Neural cell (in vitro differentiated cells): ENCODE measurements at regions not wholly inside any gene's neighbourhood (a gene's known extent, or its start where the extent isn't known, plus 50 kb on each side); places are given as distances from the start of the nearest gene placed in this dataset.

Experiments used
- EZH2 ChIP-seq: fragments of 200-600, 300-800 bp; shearing (Covaris generic), sonication (generic); IDR thresholded peaks from 2 replicates; pipeline ENCODE4 v1.6.1; 2014; ENCODE audit warnings: antibody characterized with exemption, low read length, borderline replicate concordance, mild to moderate bottlenecking; ENCODE audit not compliant: insufficient read depth, poor library complexity, severe bottlenecking
- POLR2AphosphoS5 ChIP-seq: IDR thresholded peaks from 2 replicates; pipeline ENCODE4 v1.6.1; 2012
- TF ChIP-seq, protein P1 (sequence below): fragments of 450-650 bp; IDR thresholded peaks from 2 replicates; pipeline ENCODE4 v1.5.1; 2014; ENCODE audit warnings: antibody characterized with exemption, mild to moderate bottlenecking, moderate library complexity; ENCODE audit not compliant: poor library complexity, severe bottlenecking
- TF ChIP-seq, protein P2 (sequence below): IDR thresholded peaks from 2 replicates; pipeline ENCODE4 v1.6.1; 2012; ENCODE audit warnings: borderline replicate concordance

DNA sequence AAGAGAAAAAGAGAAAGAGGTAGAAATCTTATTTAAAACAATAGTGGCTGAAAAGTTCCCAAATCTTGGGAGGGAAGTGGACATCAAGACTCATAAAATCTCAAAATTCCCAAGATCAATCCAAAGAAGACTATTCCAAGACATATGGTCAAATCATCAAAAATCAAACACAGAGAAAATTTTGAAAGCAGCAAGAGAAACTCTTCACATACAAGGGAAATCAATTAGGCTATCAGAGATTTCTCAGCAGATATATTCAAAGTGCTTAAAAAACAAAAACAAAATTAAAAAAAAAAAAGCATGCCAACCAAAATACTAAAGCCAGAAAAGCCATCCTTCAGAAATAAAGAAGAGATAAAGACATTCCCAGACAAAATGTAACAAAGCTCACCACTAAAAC lies 52.6 kb upstream of the RALGPS2 start:
- TF ChIP-seq EZH2 (no peak), POLR2AphosphoS5 (no peak)
- TF ChIP-seq, protein P1, sequence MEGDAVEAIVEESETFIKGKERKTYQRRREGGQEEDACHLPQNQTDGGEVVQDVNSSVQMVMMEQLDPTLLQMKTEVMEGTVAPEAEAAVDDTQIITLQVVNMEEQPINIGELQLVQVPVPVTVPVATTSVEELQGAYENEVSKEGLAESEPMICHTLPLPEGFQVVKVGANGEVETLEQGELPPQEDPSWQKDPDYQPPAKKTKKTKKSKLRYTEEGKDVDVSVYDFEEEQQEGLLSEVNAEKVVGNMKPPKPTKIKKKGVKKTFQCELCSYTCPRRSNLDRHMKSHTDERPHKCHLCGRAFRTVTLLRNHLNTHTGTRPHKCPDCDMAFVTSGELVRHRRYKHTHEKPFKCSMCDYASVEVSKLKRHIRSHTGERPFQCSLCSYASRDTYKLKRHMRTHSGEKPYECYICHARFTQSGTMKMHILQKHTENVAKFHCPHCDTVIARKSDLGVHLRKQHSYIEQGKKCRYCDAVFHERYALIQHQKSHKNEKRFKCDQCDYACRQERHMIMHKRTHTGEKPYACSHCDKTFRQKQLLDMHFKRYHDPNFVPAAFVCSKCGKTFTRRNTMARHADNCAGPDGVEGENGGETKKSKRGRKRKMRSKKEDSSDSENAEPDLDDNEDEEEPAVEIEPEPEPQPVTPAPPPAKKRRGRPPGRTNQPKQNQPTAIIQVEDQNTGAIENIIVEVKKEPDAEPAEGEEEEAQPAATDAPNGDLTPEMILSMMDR: no peak
- TF ChIP-seq, protein P2, sequence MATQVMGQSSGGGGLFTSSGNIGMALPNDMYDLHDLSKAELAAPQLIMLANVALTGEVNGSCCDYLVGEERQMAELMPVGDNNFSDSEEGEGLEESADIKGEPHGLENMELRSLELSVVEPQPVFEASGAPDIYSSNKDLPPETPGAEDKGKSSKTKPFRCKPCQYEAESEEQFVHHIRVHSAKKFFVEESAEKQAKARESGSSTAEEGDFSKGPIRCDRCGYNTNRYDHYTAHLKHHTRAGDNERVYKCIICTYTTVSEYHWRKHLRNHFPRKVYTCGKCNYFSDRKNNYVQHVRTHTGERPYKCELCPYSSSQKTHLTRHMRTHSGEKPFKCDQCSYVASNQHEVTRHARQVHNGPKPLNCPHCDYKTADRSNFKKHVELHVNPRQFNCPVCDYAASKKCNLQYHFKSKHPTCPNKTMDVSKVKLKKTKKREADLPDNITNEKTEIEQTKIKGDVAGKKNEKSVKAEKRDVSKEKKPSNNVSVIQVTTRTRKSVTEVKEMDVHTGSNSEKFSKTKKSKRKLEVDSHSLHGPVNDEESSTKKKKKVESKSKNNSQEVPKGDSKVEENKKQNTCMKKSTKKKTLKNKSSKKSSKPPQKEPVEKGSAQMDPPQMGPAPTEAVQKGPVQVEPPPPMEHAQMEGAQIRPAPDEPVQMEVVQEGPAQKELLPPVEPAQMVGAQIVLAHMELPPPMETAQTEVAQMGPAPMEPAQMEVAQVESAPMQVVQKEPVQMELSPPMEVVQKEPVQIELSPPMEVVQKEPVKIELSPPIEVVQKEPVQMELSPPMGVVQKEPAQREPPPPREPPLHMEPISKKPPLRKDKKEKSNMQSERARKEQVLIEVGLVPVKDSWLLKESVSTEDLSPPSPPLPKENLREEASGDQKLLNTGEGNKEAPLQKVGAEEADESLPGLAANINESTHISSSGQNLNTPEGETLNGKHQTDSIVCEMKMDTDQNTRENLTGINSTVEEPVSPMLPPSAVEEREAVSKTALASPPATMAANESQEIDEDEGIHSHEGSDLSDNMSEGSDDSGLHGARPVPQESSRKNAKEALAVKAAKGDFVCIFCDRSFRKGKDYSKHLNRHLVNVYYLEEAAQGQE: no peak
